NT2/D1 (cell line): ENCODE measurements at regions not wholly inside any gene's neighbourhood (a gene's known extent, or its start where the extent isn't known, plus 50 kb on each side); places are given as distances from the start of the nearest gene placed in this dataset.

Experiments used
- DNase-seq: peaks from one replicate; pipeline ENCODE4 v3.0.0-alpha.2; 2011; ENCODE audit warnings: low read depth, low spot score
- H3K27me3 ChIP-seq: 2 replicates; pipeline ENCODE4 v1.6.0; 2011; ENCODE audit warnings: mild to moderate bottlenecking; ENCODE audit not compliant: insufficient read length, insufficient read depth
- H3K36me3 ChIP-seq: 2 replicates; pipeline ENCODE4 v1.6.1; 2011; ENCODE audit warnings: mild to moderate bottlenecking, low read length, mixed read lengths; ENCODE audit not compliant: insufficient read depth, insufficient read length
- H3K4me1 ChIP-seq: 2 replicates; pipeline ENCODE4 v1.5.1; 2011; ENCODE audit not compliant: insufficient read depth, insufficient read length
- H3K4me3 ChIP-seq: 2 replicates; pipeline ENCODE4 v1.5.1; 2011; ENCODE audit warnings: low read depth; ENCODE audit not compliant: insufficient read length
- H3K9ac ChIP-seq: 2 replicates; pipeline ENCODE4 v1.6.0; 2011; ENCODE audit warnings: low read depth; ENCODE audit not compliant: insufficient read length
- H3K9me3 ChIP-seq: 2 replicates; pipeline ENCODE4 v1.5.1; 2011; ENCODE audit warnings: mild to moderate bottlenecking, low read length; ENCODE audit not compliant: insufficient read depth
- SUZ12 ChIP-seq: IDR thresholded peaks from 2 replicates; pipeline ENCODE4 v1.6.1; 2011; ENCODE audit not compliant: insufficient read length, insufficient read depth; ENCODE audit errors: extremely low read depth
- YY1 ChIP-seq: IDR thresholded peaks from 2 replicates; pipeline ENCODE4 v1.6.1; 2011; ENCODE audit not compliant: insufficient read length, insufficient read depth
- ZNF274 ChIP-seq: IDR thresholded peaks from 2 replicates; pipeline ENCODE4 v1.6.1; 2011; ENCODE audit warnings: mild to moderate bottlenecking, low read depth, low read length

DNA sequence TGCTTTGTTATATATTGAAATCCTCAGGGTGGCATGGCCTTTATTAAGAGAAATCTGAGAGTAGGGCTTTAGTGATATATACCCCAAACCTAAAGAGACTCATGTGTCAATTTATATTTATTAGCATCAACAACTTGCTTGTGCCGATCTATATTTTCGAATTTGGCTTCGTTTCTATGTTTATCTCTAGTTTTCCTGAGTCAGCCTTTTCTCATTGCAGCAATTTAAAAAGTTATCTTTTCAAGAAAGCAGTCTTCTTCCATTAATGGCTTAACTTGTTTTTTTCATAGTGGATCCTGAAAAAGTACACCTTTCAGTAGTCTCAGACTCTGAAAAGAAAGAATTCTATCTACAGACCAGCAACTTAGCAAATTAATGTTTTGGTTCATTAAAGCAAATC, 99.9 kb upstream of the KCNN2 start:
- H3K9me3 ChIP-seq, result no peaks in the 10 kb centered on the region
- TF ChIP-seq ZNF274, result no peak
- TF ChIP-seq YY1, result no peak
- no peak for TF ChIP-seq SUZ12
- no peaks in the 10 kb centered on the region for H3K36me3 ChIP-seq
- no peak overlapping the region for H3K9ac ChIP-seq
- H3K4me1 ChIP-seq, result no peaks in the 10 kb centered on the region
- no peak for DNase-seq
- H3K4me3 ChIP-seq, result no peak overlapping the region
- no peaks in the 10 kb centered on the region for H3K27me3 ChIP-seq

DNA sequence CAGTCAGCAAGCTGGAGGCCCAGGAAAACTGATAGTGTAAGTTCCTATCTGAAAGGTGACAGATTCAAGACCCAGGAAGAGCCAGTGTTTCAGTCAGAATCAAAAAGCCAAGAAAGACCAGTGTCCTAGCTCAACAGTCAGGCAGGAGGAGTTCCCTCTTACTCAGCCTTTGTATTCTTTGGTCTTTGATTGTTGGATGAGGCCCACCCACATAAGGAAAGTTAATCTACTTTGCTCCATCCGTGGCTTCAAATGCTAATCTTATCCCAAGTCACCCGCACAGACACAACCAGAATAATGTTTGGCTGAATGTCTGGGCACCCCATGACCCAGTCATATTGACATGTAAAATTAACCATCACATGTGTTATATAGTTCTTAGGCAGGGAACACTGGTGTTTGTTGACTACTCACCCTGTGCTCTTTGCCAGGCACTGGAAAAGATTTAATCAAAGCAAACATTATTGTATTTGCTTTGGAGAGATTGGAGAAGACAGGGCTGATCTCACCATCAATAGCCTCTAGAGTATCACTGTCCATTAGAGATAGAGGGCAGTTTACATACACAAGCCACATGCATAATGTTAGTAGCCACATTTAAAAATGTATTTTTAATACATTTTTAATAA, 96.3 kb upstream of the KCNN2 start:
- H3K36me3 ChIP-seq, result no peaks in the 10 kb centered on the region
- H3K9me3 ChIP-seq, result no peaks in the 10 kb centered on the region
- H3K9ac ChIP-seq, result no peak overlapping the region
- no peaks in the 10 kb centered on the region for H3K27me3 ChIP-seq
- H3K4me1 ChIP-seq, result no peaks in the 10 kb centered on the region
- no peak overlapping the region for H3K4me3 ChIP-seq
- no peak for DNase-seq
- TF ChIP-seq YY1 (no peak), ZNF274 (no peak), SUZ12 (no peak)

DNA sequence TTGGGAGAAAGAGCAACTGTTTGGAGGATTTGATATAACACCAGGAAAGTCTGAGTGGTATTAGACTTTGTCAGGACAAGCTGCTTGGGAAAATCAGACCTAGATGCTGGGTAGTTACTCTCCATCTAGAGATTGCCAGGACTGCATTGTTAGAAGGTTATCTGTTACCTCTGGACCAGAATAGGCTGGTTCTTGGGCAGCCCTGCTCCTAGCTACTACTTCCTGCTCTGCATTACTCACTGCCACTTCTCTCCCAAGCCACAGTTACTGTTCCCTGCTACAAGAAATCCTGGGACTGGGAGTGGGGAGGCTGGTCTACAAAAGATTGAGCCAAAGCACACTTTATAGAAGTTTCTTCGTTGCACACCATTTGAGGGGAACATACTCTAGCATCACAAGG, 95.5 kb upstream of the KCNN2 start:
- no peaks in the 10 kb centered on the region for H3K27me3 ChIP-seq
- H3K9me3 ChIP-seq, result no peaks in the 10 kb centered on the region
- H3K4me3 ChIP-seq, result no peak overlapping the region
- H3K9ac ChIP-seq, result no peak overlapping the region
- H3K36me3 ChIP-seq, result no peaks in the 10 kb centered on the region
- no peak for DNase-seq
- TF ChIP-seq ZNF274 (no peak), YY1 (no peak), SUZ12 (no peak)
- no peaks in the 10 kb centered on the region for H3K4me1 ChIP-seq

DNA sequence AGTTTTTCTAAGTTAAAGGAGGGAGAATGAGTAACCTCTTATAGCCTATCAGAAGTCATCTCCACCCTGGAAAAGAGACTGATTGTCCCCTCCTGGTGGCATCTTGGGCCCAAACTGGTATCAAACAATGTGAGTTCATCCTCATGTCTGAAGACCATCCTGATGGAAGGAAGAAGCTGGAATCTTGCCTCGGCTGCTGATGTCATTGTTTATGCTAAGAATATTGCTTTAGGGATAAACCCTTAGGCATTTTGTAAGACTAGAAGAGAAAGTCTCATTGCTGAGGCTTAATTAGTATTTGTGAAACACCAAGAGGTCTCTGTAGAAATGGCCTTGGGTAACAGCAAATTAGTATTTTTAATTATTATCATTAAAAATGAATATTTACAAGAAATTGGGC, 65.7 kb upstream of the KCNN2 start:
- Histone ChIP-seq H3K4me3 (no peak overlapping the region), H3K36me3 (no peaks in the 10 kb centered on the region), H3K9me3 (no peaks in the 10 kb centered on the region; the same call in 1 of the 2 replicates), H3K9ac (no peak overlapping the region), H3K4me1 (no peaks in the 10 kb centered on the region), H3K27me3 (no peaks in the 10 kb centered on the region)
- no peak for DNase-seq
- TF ChIP-seq ZNF274, result no peak
- TF ChIP-seq YY1, result no peak
- no peak for TF ChIP-seq SUZ12

DNA sequence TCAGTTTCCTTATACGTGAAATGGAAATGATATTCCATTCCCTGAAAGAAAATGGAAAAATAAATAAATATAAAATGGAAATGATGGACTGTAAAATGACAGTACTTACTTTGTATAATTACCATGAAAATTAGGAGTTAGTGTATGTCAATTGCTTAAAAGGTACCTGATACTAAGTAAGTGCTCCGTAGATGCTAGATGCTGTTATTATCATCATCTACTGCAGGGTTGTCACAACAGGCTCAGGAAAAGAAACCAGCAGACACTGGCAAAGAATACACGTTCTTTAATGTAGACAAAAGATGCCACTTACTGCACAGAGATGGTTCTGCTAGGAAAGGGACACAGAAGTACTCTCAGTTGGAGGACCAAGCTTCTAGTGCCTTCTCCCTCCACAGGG, 64.0 kb upstream of the KCNN2 start:
- Histone ChIP-seq H3K4me3 (no peak overlapping the region), H3K27me3 (no peaks in the 10 kb centered on the region), H3K9me3 (no peaks in the 10 kb centered on the region; the same call in 1 of the 2 replicates), H3K9ac (no peak overlapping the region), H3K4me1 (no peaks in the 10 kb centered on the region), H3K36me3 (no peaks in the 10 kb centered on the region)
- TF ChIP-seq SUZ12 (no peak), ZNF274 (no peak), YY1 (no peak)
- no peak for DNase-seq

DNA sequence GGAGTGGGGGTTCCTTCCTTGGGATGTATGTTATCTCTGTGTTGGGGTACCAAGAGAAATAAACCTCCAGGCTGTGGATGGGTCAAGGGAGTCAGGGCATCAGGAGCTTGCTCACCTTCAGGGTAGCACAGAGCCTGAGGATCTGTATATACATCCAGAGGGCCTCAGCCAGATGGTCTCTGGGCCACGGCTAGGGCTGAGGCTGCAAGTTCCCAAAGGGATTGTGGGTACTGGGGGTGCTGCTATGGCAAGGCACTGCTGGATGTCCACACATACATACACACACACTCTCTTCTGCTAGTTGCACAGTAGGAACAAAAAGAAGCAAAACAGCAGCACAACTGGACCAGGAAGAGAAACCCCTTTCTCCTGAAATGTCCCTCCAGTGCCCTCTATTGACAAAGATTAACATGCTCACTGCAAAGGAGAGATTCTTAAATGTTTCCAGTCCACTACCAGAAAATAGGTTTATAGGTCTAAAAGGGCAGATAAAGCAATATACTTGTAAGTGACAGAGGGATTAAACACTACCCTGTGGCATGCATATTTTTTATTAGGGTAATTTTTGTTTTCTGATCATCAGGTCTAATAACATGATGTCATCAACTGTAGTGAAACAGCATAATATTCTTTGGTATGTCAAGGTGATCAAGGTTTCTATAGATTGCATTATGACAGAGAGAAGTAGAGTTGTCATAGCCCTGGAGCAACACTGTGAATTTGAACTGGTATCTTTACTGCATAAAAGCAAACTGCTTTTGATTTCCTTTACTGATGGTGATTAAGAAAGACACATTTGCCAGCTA, 56.3 kb upstream of the KCNN2 start:
- Histone ChIP-seq H3K36me3 (no peaks in the 10 kb centered on the region), H3K9me3 (no peaks in the 10 kb centered on the region), H3K27me3 (no peaks in the 10 kb centered on the region), H3K4me3 (no peak overlapping the region), H3K9ac (no peak overlapping the region), H3K4me1 (no peaks in the 10 kb centered on the region)
- DNase-seq, result no peak
- TF ChIP-seq SUZ12 (no peak), ZNF274 (no peak), YY1 (no peak)

DNA sequence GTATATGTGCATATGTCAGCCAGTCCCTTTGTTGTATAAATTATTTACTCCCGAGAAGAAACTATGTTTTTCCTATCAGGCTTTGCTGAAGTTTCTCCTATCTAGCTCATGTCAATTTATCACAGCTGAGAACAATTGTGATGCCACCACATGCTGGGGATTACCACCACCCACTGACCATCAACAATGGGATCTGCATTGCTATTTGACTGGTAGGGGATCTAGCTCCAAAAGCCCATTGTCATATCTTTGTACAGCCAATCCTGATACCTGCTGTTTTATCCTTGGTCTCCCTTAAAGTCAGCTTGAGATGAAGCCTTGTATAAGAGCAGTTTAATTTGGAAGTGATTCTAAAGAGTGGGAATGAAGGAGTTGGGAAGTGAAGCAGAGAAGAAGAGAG, 53.9 kb upstream of the KCNN2 start:
- no peak overlapping the region for H3K4me3 ChIP-seq
- no peaks in the 10 kb centered on the region for H3K36me3 ChIP-seq
- H3K9ac ChIP-seq, result no peak overlapping the region
- H3K4me1 ChIP-seq, result peaks cover 3% of the 10 kb centered on the region
- no peak for TF ChIP-seq ZNF274
- no peak for TF ChIP-seq YY1
- no peak for TF ChIP-seq SUZ12
- no peaks in the 10 kb centered on the region for H3K27me3 ChIP-seq
- H3K9me3 ChIP-seq, result no peaks in the 10 kb centered on the region
- peak; percentile 35 for DNase-seq
